PC-3 (cell line): ENCODE measurements at regions not wholly inside any gene's neighbourhood (a gene's known extent, or its start where the extent isn't known, plus 50 kb on each side); places are given as distances from the start of the nearest gene placed in this dataset.

ENCODE experiments used
- EZH2 ChIP-seq: fragments of 300-600 bp; sonication (generic); IDR thresholded peaks from one replicate; pipeline ENCODE4 v1.6.1; 2017; ENCODE audit warnings: antibody characterized with exemption, mild to moderate bottlenecking, low read length; ENCODE audit not compliant: unreplicated experiment
- EZH2phosphoT487 ChIP-seq: fragments of 300-600 bp; sonication (generic); IDR thresholded peaks from 2 replicates; pipeline ENCODE4 v1.6.1; 2018; ENCODE audit warnings: mild to moderate bottlenecking, antibody characterized with exemption, low read length, borderline replicate concordance
- TF ChIP-seq, protein P1 (sequence below): fragments of 300-600 bp; sonication (generic); conservative IDR thresholded peaks from 2 replicates; pipeline ENCODE4 v1.5.1; 2017; ENCODE audit warnings: antibody characterized with exemption, low read depth, mild to moderate bottlenecking, low read length

DNA sequence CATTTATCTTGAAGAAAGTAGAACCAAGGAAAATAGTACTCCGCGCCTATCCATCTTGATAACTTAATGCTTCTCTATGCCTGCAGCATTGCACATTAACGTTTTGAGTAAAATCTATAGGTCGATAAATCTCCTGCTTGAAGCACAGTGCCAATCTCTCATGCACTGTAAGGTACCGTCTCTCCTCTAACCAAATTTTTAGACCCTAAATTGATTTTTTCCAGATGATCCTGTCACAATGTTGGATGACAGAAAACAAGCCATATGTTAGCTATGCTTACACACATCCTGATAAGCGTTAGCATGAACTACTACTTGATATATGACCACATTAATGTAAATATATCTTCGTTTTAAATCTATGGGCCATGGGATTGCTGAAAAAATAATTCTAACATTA lies 723.8 kb upstream of the CDH6 start:
- TF ChIP-seq EZH2 (no peak), EZH2phosphoT487 (no peak)
- TF ChIP-seq, protein P1, sequence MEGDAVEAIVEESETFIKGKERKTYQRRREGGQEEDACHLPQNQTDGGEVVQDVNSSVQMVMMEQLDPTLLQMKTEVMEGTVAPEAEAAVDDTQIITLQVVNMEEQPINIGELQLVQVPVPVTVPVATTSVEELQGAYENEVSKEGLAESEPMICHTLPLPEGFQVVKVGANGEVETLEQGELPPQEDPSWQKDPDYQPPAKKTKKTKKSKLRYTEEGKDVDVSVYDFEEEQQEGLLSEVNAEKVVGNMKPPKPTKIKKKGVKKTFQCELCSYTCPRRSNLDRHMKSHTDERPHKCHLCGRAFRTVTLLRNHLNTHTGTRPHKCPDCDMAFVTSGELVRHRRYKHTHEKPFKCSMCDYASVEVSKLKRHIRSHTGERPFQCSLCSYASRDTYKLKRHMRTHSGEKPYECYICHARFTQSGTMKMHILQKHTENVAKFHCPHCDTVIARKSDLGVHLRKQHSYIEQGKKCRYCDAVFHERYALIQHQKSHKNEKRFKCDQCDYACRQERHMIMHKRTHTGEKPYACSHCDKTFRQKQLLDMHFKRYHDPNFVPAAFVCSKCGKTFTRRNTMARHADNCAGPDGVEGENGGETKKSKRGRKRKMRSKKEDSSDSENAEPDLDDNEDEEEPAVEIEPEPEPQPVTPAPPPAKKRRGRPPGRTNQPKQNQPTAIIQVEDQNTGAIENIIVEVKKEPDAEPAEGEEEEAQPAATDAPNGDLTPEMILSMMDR = no peak
